Kidney (tissue), 13 donors: ENCODE measurements at regions not wholly inside any gene's neighbourhood (a gene's known extent, or its start where the extent isn't known, plus 50 kb on each side); places are given as distances from the start of the nearest gene placed in this dataset.

ENCODE experiments used
- DNase-seq, 5 donors: peaks; one replicate each; pipeline ENCODE4 v3.0.0-alpha.2; 2013 to 2020
- FAIRE-seq: peaks from 2 replicates; lab custom pipeline; 2012; peaks lifted over from hg19 to GRCh38; lab: Jason Lieb, UNC
- H3K27ac ChIP-seq, 2 donors: one replicate each; pipeline ENCODE4 v1.7.0; 2013; ENCODE audit warnings: low read depth in 2 of 2, low read length in 2 of 2, inconsistent platforms in 1 of 2
- H3K27me3 ChIP-seq: one replicate; pipeline ENCODE4 v1.7.1; 2013; ENCODE audit warnings: low read length, inconsistent platforms; ENCODE audit not compliant: control insufficient read depth, insufficient read depth
- H3K36me3 ChIP-seq, 3 donors: one replicate each; pipeline versions ENCODE4 v1.7.0 to v1.7.1; 2013; ENCODE audit warnings: low read length in 3 of 3, control low read depth in 1 of 3, inconsistent platforms in 1 of 3; ENCODE audit not compliant: insufficient read depth in 3 of 3, control insufficient read depth in 2 of 3
- H3K4me1 ChIP-seq, 3 donors: one replicate each; pipeline versions ENCODE4 v1.7.0 to v1.7.1; 2013; ENCODE audit warnings: low read length in 3 of 3, inconsistent platforms in 1 of 3, low read depth in 1 of 3; ENCODE audit not compliant: control insufficient read depth in 2 of 3, insufficient read depth in 2 of 3
- H3K4me3 ChIP-seq, 3 donors: one replicate each; pipeline versions ENCODE4 v1.7.0 to v1.8.1; 2013; ENCODE audit warnings: low read length in 3 of 3, control low read depth in 1 of 3, inconsistent platforms in 1 of 3
- H3K9ac ChIP-seq, 3 donors: one replicate each; pipeline versions ENCODE4 v1.7.0 to v1.7.1; 2013; ENCODE audit warnings: low read length in 3 of 3, control low read depth in 1 of 3, inconsistent platforms in 1 of 3
- H3K9me3 ChIP-seq, 3 donors: one replicate each; pipeline versions ENCODE4 v1.7.0 to v1.7.1; 2013; ENCODE audit warnings: low read length in 3 of 3, control low read depth in 1 of 3, inconsistent platforms in 1 of 3; ENCODE audit not compliant: control insufficient read depth in 2 of 3, insufficient read depth in 1 of 3
- CTCF ChIP-seq: IDR thresholded peaks from 3 replicates; pipeline ENCODE4 v1.5.1; 2012; ENCODE audit warnings: mild to moderate bottlenecking, moderate library complexity, borderline replicate concordance; ENCODE audit not compliant: insufficient read depth; ENCODE audit errors: extremely low read depth
- intact Hi-C: fragments of 100-400 bp; cut with DNase I; formaldehyde crosslinking; loops from one replicate; pipeline ENCODE4 v1.11.1; 2022
- donor health status: control.
- donor health status: control.
- donor health status: control.
- donor health status: control.
- donor health status: control.
- donor health status: DM: yes; HTN: yes; CAD: no.
- donor health status: Normal renal cell carcinoma (clear cell type).

- no peak for FAIRE-seq
Observed at GRCh38 chr5:82760856-82761255, 316.3 kb downstream of the TMEM167A start.

GRCh38 chr5:82758881-82759280 lies 318.3 kb downstream of the TMEM167A start:
- no peaks in the 10 kb centered on the region for H3K4me1 ChIP-seq
- H3K9ac ChIP-seq = no peak overlapping the region
- intact Hi-C loops = no loop called here
- H3K9me3 ChIP-seq = no peaks in the 10 kb centered on the region
- FAIRE-seq = no peak
- H3K27ac ChIP-seq = no peak overlapping the region
- no peaks in the 10 kb centered on the region for H3K36me3 ChIP-seq
- H3K4me3 ChIP-seq = no peak overlapping the region
- DNase-seq = peak in 2 of 5 donors; percentile 20 to 26
- no peaks in the 10 kb centered on the region for H3K27me3 ChIP-seq
- TF ChIP-seq CTCF = no peak

More at GRCh38 chr5:82760856-82761255, 316.3 kb downstream of the TMEM167A start:
- Histone ChIP-seq H3K36me3 (no peaks in the 10 kb centered on the region), H3K9ac (no peak overlapping the region), H3K27ac (no peak overlapping the region), H3K4me1 (peaks cover 0 to 2% (median 0%) of the 10 kb centered on the region in 3 donors), H3K4me3 (no peak overlapping the region), H3K27me3 (no peaks in the 10 kb centered on the region), H3K9me3 (no peaks in the 10 kb centered on the region)
- intact Hi-C loops = no loop called here
- no peak for TF ChIP-seq CTCF
- no peak for DNase-seq

- Histone ChIP-seq H3K4me3 (no peak overlapping the region), H3K4me1 (no peaks in the 10 kb centered on the region), H3K36me3 (no peaks in the 10 kb centered on the region), H3K9ac (no peak overlapping the region), H3K27ac (no peak overlapping the region), H3K27me3 (no peaks in the 10 kb centered on the region), H3K9me3 (no peaks in the 10 kb centered on the region)
- no peak for TF ChIP-seq CTCF
- no peak for DNase-seq
- intact Hi-C loops = no loop called here
- FAIRE-seq = no peak
Observed at GRCh38 chr5:82754759-82755158, 322.4 kb downstream of the TMEM167A start.

GRCh38 chr5:82754036-82754746 lies 323.0 kb downstream of the TMEM167A start:
- TF ChIP-seq CTCF = no peak
- H3K9ac ChIP-seq = no peak overlapping the region
- DNase-seq (no peak), FAIRE-seq (no peak)
- no peak overlapping the region for H3K27ac ChIP-seq
- H3K4me1 ChIP-seq = peaks cover 0 to 2% (median 0%) of the 10 kb centered on the region in 3 donors
- H3K27me3 ChIP-seq = no peaks in the 10 kb centered on the region
- H3K9me3 ChIP-seq = no peaks in the 10 kb centered on the region
- intact Hi-C loops = no loop called here
- no peak overlapping the region for H3K4me3 ChIP-seq
- H3K36me3 ChIP-seq = no peaks in the 10 kb centered on the region
